NCI-H2081 treated with DMSO at 0.1 percent for 48 hours (cell line): ENCODE measurements at regions not wholly inside any gene's neighbourhood (a gene's known extent, or its start where the extent isn't known, plus 50 kb on each side); places are given as distances from the start of the nearest gene placed in this dataset.

Experiments
- DNase-seq: peaks from one replicate; lab custom pipeline; 2025; lab: John Stamatoyannopoulos, UW

- DNase-seq = no peak
Observed at GRCh38 chr2:219957820-219958219, 330.4 kb downstream of the SLC4A3 start.

GRCh38 chr2:219958941-219959340, 331.5 kb downstream of the SLC4A3 start:
- no peak for DNase-seq

GRCh38 chr2:219959471-219959870, 332.0 kb downstream of the SLC4A3 start:
- DNase-seq = no peak

GRCh38 chr2:219961947-219962498, 334.6 kb downstream of the SLC4A3 start:
- DNase-seq = no peak

GRCh38 chr2:219962801-219963200, 335.4 kb downstream of the SLC4A3 start:
- DNase-seq = no peak

- DNase-seq = no peak
Observed at GRCh38 chr2:219965287-219966194, 338.1 kb downstream of the SLC4A3 start.

GRCh38 chr2:219967247-219968245, 340.1 kb downstream of the SLC4A3 start:
- DNase-seq = no peak

- DNase-seq = no peak
Observed at GRCh38 chr2:219968685-219969345, 341.4 kb downstream of the SLC4A3 start.

- no peak for DNase-seq
Observed at GRCh38 chr2:219969508-219969907, 342.1 kb downstream of the SLC4A3 start.

- DNase-seq = no peak
Observed at GRCh38 chr2:219973136-219973535, 345.7 kb downstream of the SLC4A3 start.

- no peak for DNase-seq
Observed at GRCh38 chr2:219976871-219977270, 349.4 kb downstream of the SLC4A3 start.

GRCh38 chr2:219980638-219981037, 353.2 kb downstream of the SLC4A3 start:
- no peak for DNase-seq

GRCh38 chr2:219983836-219984235, 356.4 kb downstream of the SLC4A3 start:
- no peak for DNase-seq

- no peak for DNase-seq
Observed at GRCh38 chr2:219985017-219985416, 357.6 kb downstream of the SLC4A3 start.

- no peak for DNase-seq
Observed at GRCh38 chr2:219987830-219988229, 360.4 kb downstream of the SLC4A3 start.

- DNase-seq = no peak
Observed at GRCh38 chr2:219989744-219990143, 362.3 kb downstream of the SLC4A3 start.

- DNase-seq = no peak
Observed at GRCh38 chr2:219991116-219991515, 363.7 kb downstream of the SLC4A3 start.

GRCh38 chr2:219995399-219995798, 368.0 kb downstream of the SLC4A3 start:
- no peak for DNase-seq

GRCh38 chr2:219995991-219996765, 368.7 kb downstream of the SLC4A3 start:
- no peak for DNase-seq

GRCh38 chr2:219997341-219997851, 370.0 kb downstream of the SLC4A3 start:
- no peak for DNase-seq

- no peak for DNase-seq
Observed at GRCh38 chr2:219998107-219998506, 370.7 kb downstream of the SLC4A3 start.
